ENCODE measurements at regions not wholly inside any gene's neighbourhood (a gene's known extent, or its start where the extent isn't known, plus 50 kb on each side); places are given as distances from the start of the nearest gene placed in this dataset.

- DNase-seq (ENCODE audit: extremely low read depth, low read depth, low spot score) = no peak
These were observed 57.2 kb upstream of the ALOX12 start for GRCh38 chr17:6938637-6939036.

- no peak for DNase-seq (ENCODE audit: extremely low read depth, low read depth, low spot score)
These were observed 55.6 kb upstream of the ALOX12 start for GRCh38 chr17:6940186-6940649.

DNA sequence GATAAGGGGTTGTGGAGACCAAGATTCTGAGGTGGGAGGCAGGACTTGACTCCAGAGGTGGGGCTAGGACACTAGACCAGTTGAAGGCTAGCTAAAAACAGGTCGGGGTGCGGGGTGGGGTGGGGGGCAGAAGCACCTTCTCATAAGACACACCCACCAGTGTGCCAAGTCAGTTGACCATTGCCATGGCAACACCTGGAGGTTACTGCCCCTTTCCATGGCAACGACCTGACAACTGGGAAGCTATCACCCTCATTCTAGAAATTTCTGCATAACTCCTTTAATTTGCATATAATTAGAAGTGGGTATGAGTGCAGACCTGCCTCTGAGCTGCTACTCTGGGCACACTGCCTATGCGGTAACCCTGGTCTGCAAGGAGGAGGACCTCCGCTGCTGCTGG is 53.9 kb upstream of the ALOX12 start:
- no peak for DNase-seq (ENCODE audit: extremely low read depth, low read depth, low spot score)

GRCh38 chr17:6943406-6943805 is 52.4 kb upstream of the ALOX12 start:
- no peak for DNase-seq (ENCODE audit: extremely low read depth, low read depth, low spot score)

All from glomerular endothelial cell (primary cell).